HS-27A (cell line): ENCODE measurements at regions not wholly inside any gene's neighbourhood (a gene's known extent, or its start where the extent isn't known, plus 50 kb on each side); places are given as distances from the start of the nearest gene placed in this dataset.

Experiments used
- DNase-seq: peaks from one replicate; pipeline ENCODE4 v3.0.0-alpha.2; 2012; ENCODE audit warnings: low read depth, missing footprints

DNA sequence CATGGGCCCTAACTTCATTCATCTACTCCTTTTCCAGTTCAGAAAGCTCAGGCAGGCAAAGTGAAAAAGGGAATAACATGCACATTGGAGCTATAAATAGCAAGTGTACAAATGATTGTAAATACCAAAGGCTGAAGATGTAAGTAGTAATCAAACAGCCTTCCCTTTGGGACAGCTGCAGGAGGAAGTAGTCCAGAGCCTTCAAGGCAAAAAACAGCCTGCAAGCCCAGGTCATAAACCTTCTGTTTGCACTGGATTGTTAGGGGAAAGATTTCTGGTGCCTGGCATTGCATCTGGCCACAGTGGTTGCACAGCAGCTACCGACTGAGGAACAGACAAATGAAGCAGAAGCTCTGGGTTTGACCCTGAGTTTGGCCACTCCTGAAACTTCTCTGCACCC, 98.6 kb upstream of the PMFBP1 start:
- no peak for DNase-seq

DNA sequence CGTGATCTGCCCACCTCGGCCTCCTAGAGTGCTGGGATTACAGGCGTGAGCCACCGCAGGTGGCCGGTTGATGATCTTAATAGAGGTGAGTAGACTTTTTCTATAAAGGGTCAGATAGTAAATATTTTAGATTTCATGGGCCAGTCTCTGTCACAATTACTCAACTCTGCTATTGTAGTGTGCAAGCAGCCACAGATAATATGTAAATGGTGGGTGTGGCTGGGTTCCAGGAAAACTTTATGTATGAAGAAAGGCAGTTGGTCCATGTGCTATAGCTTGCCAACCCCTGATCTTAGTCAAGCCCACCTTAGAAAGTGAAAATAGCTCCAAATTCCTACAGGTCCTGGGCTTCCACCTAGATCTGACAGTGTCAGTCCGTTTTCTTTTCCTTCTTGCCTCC, 94.9 kb upstream of the PMFBP1 start:
- DNase-seq, result no peak

DNA sequence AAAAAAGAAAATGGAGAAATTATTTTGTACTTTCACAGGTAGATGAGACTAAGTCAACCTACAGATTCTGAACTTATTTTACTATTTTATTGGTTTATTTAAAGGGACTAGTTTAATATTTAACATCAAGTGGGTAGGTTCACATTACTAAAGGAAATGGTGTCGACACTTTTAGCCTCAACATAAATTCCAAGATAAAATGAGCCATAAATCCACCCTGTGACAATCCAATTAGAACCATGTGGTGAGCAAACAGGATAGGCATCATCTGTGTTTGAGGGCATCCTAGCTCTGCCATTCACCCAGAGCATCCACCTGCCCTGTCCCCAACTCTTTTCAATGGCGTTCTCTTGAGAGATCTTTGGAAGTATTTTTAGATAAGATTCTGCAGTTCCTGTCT, 92.8 kb upstream of the PMFBP1 start:
- no peak for DNase-seq

DNA sequence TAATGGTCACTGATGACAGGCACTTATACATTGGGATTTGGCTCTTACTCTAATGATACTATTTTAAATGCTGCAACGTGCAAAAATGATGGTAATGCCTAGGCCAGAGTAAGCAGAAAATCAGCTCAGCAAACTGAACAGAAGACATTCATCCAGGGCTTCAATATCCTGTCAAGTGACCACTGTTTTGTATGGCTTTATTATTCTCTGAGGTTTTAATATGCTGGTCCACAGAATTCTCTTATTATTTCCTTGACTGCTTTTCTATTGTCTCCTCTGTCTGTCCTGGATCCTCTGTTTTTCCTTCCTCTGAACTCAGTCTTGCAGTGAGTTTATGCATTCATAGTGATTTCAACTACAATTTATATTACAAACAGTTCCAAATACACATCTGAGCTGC, 90.8 kb upstream of the PMFBP1 start:
- DNase-seq, result no peak

DNA sequence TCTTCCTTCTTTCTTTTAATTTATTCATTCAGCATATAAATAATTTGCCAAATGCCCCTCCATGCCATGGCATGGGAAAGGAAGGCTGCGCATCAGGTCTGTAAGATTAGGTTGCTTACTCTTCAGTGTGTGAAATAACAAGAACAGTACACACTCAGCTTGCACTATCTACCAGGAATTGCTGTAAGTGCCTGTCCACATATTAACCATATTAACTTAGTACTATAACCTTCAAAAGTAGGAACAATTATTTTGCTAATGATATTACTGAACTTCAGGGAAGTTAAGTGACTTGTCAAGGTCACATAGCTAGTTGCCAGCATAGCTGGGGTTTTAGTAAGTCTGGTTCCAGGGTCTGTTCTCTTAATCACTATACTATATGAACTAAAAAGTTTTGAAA, 89.2 kb upstream of the PMFBP1 start:
- DNase-seq, result no peak

DNA sequence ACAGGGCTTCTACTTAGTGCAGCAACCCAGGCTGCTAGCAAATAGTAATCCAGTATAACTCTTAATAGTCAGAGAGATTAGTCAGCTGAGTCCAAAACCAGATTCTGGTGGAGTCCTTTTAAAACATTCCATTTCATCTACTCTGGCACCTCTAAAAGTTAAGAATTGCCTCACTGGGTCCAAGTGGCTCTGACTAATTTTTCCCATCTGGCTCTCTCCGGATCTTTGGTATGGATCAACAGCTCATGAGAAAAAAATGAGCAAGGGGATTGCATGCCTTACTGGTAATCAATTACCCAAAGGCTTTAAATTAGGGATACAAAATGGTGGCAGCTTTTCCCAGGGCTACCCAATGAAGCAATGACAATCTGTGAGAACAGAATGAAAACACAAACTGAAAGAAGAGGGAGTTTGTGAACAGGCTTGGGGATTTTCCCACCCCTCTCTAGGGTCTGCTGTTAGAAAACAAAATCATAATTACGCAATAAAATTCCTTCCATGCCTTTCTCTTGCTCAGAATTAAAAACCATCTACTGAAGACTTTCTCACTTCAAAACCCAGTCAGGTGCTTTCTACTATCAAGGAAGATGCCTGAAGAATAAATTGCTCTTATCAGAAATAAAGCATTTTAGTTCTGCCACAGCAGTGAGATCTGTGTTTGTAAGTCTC, 84.6 kb upstream of the PMFBP1 start:
- peak; percentile 66 for DNase-seq

DNA sequence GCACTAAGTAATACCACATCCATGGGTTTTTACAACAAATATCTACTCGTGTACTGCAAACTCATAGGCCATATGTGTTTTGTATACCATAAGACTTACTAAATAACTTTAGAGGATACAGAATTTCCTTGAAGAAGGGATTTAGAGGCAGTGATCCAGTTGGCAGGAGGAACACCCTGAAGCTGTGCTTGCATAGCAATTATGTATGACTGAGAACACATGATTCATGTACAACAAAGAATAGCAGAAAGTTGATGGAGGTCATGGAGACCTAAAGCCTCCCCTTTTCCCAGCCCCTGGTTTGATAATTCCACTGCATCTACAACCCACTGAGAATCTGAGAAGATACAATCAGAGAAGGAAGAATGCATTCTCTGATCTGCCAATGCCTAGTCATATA, 83.8 kb upstream of the PMFBP1 start:
- DNase-seq, result no peak

DNA sequence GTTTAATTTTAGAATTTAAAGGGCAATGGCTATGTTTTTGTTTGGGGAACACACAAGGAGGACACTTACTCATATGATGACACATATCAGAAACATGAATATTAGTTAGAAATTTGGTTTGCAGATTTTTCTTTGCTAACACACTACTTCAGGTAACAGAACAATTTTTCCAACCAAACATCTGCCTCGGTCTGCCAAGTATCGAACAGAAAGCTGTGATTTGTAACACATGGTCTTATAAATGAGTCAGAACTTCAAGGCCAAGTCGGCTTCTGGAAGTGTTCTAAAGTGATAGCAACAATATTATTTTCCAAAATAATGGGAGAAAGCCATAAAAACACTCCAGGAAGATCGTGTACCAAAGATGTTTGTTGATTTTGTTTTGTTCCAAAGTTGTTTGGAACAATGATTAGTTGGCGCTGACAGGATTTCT, 75.9 kb upstream of the PMFBP1 start:
- DNase-seq, result no peak

DNA sequence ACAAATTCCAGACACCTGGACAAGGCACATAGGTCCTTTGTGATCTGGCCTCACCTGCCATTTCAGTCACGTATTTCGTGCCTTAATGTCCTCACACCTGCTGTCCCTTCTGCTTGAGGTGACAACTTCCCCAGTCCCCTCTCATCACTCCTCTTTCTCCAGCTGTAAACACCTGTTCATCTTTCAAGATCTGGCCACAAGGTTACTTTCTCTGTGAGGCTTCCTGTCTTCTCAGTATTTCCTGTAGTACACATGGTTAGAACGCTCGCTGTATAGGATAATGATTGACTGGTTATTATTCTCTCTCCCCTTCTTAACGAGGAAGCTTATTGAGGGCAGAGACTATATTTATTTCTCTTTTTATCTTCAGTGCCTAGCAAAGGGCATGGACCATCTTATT, 74.5 kb upstream of the PMFBP1 start:
- DNase-seq, result no peak

DNA sequence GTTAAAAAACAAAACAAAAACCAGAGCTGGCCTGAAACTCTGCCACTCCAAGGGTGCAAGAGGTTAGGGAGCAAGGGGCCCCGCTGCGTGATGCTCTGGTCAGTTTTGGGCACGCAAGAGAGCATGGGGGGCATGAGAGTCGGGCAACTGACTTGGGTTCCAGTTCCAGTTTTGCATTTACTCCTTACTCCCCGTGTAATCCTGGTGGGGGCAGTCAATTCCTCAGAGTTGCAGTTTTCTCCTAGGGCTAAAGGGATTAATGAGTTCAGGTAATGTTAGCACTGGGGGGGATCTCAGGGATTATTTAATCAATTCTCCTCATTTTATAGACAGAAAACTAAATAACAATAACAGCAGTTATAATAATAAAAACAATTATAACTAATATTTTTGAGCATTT, 72.9 kb upstream of the PMFBP1 start:
- DNase-seq, result no peak

DNA sequence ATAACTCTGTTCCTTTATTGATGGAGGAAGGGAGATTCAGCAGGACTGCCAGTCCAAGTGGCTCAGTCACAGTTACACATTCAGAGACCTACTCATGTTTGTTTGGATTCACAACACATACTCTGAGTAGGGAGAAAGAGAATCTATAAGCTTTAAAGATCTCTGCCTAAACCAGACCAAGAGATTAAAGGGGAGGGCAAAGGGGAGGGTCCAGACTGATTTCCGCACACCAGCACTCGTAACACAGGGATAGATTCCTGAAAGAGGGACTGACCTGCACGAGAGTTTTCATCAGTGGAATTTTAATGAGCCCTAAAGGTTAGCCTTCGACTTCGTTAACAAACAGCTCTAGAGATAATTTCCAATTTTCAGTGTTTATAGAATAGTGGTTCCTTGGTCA, 71.7 kb upstream of the PMFBP1 start:
- DNase-seq, result no peak

DNA sequence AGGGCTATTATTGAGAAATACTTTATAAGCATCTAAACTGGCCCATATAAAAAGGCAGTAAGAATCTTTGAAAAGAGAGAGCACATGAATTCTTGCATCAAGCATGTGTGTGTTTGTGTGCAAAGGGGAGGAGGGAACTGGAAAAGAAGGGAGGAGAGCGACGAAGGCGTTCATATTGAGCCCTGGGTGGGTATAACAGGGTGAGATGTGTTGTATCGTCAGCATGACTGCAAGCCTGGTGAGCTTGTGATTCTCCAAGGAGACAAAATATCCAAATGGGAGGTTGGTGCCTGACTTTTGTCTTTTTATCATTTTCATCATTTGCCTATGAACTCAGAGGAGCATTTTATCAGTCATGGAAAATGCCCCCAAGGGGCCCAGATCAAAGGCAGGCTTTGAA, 70.8 kb upstream of the PMFBP1 start:
- no peak for DNase-seq

DNA sequence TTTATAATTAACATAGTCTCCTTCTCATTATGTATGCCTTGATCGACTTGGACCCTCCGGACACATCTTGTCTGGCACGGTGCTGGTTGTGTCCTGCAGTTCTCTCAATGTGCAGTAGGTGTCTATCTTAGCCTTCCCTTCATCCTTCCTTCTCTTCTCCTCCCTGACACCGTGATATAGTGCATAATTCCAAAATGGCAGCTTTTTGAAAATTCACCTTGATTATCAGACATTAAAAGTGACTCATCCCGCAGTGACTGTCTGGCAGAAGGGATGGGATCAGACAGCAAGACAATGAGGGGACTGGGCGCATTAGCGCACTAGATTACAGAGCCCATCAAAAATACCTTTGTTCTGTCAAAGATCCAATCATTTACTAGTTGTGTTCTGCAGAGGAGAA, 70.0 kb upstream of the PMFBP1 start:
- DNase-seq, result no peak

DNA sequence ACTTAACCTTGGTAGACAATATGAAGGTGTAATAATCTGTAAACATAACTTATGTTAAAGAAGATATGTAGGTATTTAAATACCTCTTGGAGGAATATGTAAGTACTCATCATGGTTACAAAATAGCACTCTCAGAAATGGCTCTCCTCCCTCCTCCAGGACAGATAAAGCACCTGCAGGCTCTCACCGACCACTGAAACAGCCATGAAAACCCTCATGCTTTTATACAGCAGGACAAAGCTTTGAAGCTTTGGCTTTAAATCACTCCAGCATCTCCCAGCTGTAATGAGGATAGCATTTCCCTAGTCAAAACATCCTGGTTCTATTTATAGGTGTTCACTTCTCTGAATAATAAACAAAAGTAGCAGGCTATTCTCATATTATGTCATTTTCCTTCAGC, 69.1 kb upstream of the PMFBP1 start:
- no peak for DNase-seq

DNA sequence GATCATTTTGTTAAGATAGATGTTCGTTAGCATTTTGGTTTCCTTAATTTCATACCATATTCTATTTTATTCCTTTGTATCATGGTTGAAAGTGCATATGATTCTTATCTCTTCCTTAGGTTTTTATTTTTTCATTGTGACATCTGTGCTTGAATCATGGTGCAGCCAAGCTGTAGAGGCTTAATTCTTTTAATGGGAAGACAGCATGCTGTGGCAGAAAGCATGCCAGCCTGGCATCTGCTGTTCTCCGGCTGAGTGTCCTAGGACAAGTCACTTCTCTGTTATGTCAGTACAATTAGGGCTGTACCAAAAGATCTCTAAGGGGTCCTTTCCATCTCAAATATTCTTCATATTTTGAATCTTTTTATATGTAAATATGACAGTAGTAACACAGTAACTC, 68.5 kb upstream of the PMFBP1 start:
- no peak for DNase-seq

DNA sequence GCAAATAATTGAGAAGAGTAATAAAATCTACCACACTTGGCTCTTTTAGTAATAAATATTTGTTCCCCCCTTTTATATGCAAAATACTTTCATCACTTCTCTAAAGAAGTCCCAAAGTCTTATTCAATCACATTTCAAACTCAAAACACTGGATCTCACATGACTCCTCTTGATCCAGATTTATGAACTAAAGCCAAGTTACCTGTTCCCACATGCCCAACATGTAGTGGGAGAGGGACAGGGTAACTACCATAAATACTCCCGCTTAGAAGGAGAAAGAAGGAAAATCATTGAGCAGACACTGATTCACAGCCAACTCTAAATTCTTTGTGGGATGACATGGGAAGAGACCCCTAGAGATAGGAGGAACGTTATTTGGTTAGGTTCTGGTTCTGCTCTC, 64.9 kb upstream of the PMFBP1 start:
- DNase-seq, result no peak

DNA sequence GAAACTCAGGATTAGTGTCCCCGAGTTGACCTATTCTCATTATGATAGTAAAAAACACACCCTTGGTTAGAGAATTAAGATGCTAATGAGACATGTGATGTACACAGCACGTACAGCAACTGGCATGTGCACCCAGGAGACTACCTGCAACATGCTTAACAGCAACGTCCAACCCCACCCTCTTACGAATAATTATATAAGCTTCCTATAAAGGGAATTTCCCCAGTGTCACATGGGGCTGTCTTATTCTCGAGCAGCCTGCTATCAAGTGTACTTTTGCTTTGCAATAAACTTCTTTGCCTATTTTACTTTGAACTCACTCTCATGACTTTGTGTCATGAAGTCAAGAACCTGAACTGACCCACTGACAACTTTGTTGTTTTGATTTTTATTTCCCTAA, 62.4 kb upstream of the PMFBP1 start:
- no peak for DNase-seq

DNA sequence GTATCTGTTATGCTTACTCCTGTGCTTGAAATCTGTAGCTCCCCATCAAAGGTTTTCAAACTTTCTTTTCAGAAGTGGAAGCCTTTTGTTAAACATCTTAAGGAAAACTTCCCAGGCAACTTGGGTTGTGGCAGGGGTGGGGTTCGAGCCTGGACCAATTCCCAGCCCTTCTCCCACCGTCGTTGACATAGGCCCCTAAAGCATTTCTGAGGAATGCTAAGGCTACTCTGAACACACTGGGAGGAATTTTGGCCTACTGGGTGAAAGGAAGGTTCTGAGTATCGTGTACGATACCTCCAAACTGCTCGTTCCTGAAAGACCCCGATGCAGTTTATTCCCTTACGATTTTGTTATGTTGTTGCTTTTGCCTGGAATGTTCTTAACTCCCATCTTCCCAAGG, 56.1 kb upstream of the PMFBP1 start:
- DNase-seq, result no peak

DNA sequence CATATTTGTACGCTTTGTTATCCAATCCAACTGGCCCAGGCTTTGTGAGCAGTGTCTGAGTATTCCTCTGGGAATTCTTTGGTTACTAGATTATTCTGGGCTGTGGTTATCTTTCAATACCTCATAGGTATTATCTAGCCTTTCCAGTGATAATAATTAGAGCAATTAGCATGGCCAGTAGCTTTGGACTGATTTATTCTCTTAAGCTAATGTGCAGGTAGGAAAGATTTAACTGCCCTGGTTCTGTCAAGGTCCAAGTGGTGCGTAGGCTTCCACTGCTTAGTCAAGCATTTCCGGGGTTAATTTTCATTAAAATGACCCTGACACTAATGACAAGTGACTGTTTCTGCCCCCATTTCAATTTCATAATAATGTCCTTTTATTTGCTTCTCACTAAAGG, 54.2 kb upstream of the PMFBP1 start:
- no peak for DNase-seq

DNA sequence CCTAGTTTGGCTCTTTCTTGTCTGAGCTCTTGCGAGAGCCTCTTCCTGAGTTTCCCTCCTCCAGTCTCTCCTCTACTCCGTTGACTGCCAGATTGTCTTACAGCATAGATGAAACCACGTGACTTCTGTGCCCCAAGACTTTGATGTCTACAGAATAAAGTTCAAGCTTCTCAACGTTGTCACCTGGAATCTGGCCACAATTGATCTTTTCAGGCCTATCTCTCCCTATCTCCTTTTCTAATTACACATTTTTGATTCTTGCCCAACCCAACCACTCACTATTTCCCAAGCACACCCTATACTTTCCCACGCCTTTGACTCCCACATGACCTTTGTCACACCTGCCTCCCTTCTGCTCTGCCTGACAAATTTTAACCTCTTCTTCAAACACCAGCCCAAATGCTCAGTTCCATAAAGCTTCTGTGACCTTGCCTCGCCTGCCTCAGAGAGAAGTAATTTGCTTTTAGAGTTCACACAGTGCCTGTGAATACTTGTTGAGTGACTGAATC, 52.4 kb upstream of the PMFBP1 start:
- no peak for DNase-seq

DNA sequence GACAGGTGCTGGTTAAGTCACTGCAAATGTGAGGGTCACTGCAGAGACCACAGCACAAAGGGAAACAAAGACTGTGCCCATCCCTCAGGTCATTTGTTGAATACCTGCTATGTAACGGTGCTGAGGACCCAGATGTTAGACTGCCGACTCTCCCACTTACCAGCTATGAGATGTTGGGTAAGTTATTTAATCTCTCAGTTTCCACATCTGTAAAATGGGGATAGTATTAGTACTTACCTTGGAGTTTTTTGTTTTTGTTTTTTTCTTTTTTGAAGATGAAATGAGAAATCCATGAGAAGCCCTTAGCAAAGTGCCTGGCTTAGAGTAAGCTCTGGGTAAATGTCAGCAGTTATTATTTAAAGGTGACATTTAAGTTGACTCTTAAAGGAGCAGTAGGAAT, 50.5 kb upstream of the PMFBP1 start:
- no peak for DNase-seq
